ENCODE measurements at regions not wholly inside any gene's neighbourhood (a gene's known extent, or its start where the extent isn't known, plus 50 kb on each side); places are given as distances from the start of the nearest gene placed in this dataset.

DNA sequence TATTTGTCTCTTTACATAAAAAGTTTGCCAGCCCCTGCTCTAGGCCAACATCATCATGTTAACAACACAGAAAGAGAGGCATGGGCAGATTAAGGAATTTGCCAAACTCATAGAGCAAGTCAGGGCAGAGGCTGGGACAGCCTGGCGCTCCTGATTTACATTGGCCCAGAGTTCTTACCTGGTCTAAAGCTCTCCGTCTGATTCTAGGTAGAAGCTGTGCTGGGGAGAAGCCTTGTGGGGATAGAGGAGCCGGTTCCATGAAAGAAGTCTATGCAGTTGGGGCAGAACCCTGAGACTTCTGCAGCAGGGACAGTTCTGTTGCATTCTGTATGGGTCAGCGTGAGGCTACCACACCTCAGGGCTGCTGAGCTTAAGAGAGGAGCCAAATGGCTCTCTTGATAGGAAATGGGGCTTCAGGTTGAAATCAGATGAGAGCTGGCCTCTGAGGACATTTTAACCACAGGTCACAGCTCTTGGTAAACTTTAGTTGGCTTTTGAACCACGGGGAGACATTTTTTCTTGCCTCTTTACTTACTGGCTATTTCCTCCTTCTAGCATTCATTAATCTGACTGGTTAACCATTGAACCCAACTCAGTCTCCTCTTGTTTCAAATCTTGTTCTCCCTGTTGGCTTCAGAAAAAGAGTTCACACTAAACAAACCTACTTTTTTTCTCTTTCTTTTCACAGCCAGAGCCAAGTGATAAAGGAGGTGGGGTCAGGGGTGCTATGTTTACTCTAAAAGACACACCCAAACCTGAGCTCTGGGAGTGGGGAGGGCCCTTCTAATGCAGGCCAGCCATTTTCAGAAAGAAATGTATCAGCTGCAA lies 250.7 kb downstream of the OPA1 start:
- no peak overlapping the region for H3K14ac ChIP-seq (ENCODE audit: insufficient read length)
- H2BK120ac ChIP-seq (replicated peaks; ENCODE audit: low read depth, low read length): no peak overlapping the region
- ChIA-PET CTCF (ENCODE audit: partially characterized antibody) (interaction anchor here (1.1 to 1.7 kb wide), 2 partner anchors 63 to 426 kb away, joined by 3 to 4 read pairs; no protein-coding TSS in a partner anchor), POLR2A (ENCODE audit: partially characterized antibody) (no interaction called here)
- H3K27me3 ChIP-seq (replicated peaks in 1 of 4; ENCODE audit: control insufficient read depth in 3 of 4, extremely low read depth in 1 of 4, insufficient read depth in 3 of 4, low read length in 3 of 4): peaks cover 0 to 2% (median 0%) of the 10 kb centered on the region in 4 experiments; a peak in 2 of 7 replicates
- no peaks in the 10 kb centered on the region for H3K9me3 ChIP-seq (ENCODE audit: insufficient read depth in 2 of 2, low read depth in 1 of 2, low read length in 1 of 2)
- no peak overlapping the region for H3K4me3 ChIP-seq (ENCODE audit: extremely low read depth in 1 of 4, insufficient read depth in 2 of 4, low read depth in 3 of 4, low read length in 4 of 4)
- H2BK12ac ChIP-seq (ENCODE audit: low read depth, low read length): no peak overlapping the region; the same call in 1 of the 2 replicates
- H3K23me2 ChIP-seq (ENCODE audit: low read depth, low read length): no peaks in the 10 kb centered on the region
- no peak overlapping the region for H3K27ac ChIP-seq (ENCODE audit: low read depth, low read length)
- peaks cover 0 to 3% (median 1%) of the 10 kb centered on the region in 4 experiments; a peak in 3 of 7 replicates for H3K4me1 ChIP-seq (replicated peaks in 1 of 4; ENCODE audit: control insufficient read depth in 3 of 4, insufficient read depth in 4 of 4, low read length in 3 of 4)
- H4K5ac ChIP-seq (ENCODE audit: insufficient read length, low read depth, low read length): no peak overlapping the region
- no peak overlapping the region for H4K8ac ChIP-seq (ENCODE audit: extremely low read depth, insufficient read depth, low read length)
- no peak overlapping the region for H2BK5ac ChIP-seq (ENCODE audit: low read depth, low read length)
- no peaks in the 10 kb centered on the region for H4K20me1 ChIP-seq (replicated peaks in 1 of 2; ENCODE audit: control insufficient read depth in 1 of 2, insufficient read depth in 2 of 2, low read length in 2 of 2)
- H2BK20ac ChIP-seq (ENCODE audit: low read length): no peak overlapping the region
- H3K56ac ChIP-seq (replicated peaks; ENCODE audit: insufficient read length, low read depth, low read length): no peak overlapping the region
- no peak overlapping the region for H3K4me2 ChIP-seq (ENCODE audit: insufficient read depth in 1 of 2, low read depth in 2 of 2, low read length in 2 of 2)
- H2AK5ac ChIP-seq (ENCODE audit: low read depth, low read length): no peak overlapping the region
- no peaks in the 10 kb centered on the region for H3K79me2 ChIP-seq (ENCODE audit: control insufficient read depth in 1 of 2, insufficient read depth in 2 of 2, low read length in 2 of 2)
- H3K79me1 ChIP-seq (ENCODE audit: low read depth, low read length): no peaks in the 10 kb centered on the region
- DNase-seq (ENCODE audit: low read depth in 1 of 2, low spot score in 2 of 2): no peak
- no peak overlapping the region for H3K9ac ChIP-seq (replicated peaks in 1 of 4; ENCODE audit: extremely low read depth in 1 of 4, low read depth in 3 of 4, low read length in 3 of 4)
- no peak overlapping the region for H2AFZ ChIP-seq (ENCODE audit: low read length)
- H2BK15ac ChIP-seq (ENCODE audit: low read length): no peak overlapping the region
- no peak overlapping the region for H3K4ac ChIP-seq (replicated peaks; ENCODE audit: insufficient read length, low read depth, low read length)
- no peaks in the 10 kb centered on the region for H3K36me3 ChIP-seq (ENCODE audit: control insufficient read depth in 2 of 4, insufficient read depth in 4 of 4, low read length in 3 of 4)
- H3K18ac ChIP-seq (ENCODE audit: extremely low read depth, low read length): no peak overlapping the region
- no peak for FAIRE-seq
- WGBS, 2 experiments (ENCODE audit: extremely low coverage in 1 of 2, insufficient coverage in 1 of 2, insufficient read length in 1 of 2, insufficient replicate concordance in 2 of 2, low coverage in 1 of 2, low lambda C conversion rate in 2 of 2, missing lambda C conversion rate in 1 of 2): 87% methylated on average over 5 of the region's 5 CpGs; no CpG with 5 or more reads in 1 of the 2 experiments
- H3K23ac ChIP-seq (ENCODE audit: insufficient read length): no peak overlapping the region
- H4K91ac ChIP-seq (replicated peaks; ENCODE audit: insufficient read length, low read length): peak overlapping the region; percentile 20
- TF ChIP-seq SP2 (IDR thresholded peaks at IDR 0.05; ENCODE audit: low read length): no peak
- TF ChIP-seq CHD2 (IDR thresholded peaks at IDR 0.05; ENCODE audit: low read length): no peak
- no peak for TF ChIP-seq NRF1 (IDR thresholded peaks at IDR 0.05; ENCODE audit: low read depth, low read length)
- TF ChIP-seq YY1 (IDR thresholded peaks at IDR 0.05; ENCODE audit: low read depth, low read length): no peak
- TF ChIP-seq, protein P1, sequence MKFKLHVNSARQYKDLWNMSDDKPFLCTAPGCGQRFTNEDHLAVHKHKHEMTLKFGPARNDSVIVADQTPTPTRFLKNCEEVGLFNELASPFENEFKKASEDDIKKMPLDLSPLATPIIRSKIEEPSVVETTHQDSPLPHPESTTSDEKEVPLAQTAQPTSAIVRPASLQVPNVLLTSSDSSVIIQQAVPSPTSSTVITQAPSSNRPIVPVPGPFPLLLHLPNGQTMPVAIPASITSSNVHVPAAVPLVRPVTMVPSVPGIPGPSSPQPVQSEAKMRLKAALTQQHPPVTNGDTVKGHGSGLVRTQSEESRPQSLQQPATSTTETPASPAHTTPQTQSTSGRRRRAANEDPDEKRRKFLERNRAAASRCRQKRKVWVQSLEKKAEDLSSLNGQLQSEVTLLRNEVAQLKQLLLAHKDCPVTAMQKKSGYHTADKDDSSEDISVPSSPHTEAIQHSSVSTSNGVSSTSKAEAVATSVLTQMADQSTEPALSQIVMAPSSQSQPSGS (IDR thresholded peaks at IDR 0.05; ENCODE audit: low read length): no peak
- TF ChIP-seq RAD21 (IDR thresholded peaks at IDR 0.05 in 1 of 2, conservative IDR thresholded peaks at IDR 0.05 in 1 of 2; ENCODE audit: low read depth in 2 of 2, low read length in 2 of 2): no peak
- TF ChIP-seq EGR1 (IDR thresholded peaks at IDR 0.05; ENCODE audit: borderline replicate concordance, low read depth, low read length): no peak
- TF ChIP-seq, protein P2, sequence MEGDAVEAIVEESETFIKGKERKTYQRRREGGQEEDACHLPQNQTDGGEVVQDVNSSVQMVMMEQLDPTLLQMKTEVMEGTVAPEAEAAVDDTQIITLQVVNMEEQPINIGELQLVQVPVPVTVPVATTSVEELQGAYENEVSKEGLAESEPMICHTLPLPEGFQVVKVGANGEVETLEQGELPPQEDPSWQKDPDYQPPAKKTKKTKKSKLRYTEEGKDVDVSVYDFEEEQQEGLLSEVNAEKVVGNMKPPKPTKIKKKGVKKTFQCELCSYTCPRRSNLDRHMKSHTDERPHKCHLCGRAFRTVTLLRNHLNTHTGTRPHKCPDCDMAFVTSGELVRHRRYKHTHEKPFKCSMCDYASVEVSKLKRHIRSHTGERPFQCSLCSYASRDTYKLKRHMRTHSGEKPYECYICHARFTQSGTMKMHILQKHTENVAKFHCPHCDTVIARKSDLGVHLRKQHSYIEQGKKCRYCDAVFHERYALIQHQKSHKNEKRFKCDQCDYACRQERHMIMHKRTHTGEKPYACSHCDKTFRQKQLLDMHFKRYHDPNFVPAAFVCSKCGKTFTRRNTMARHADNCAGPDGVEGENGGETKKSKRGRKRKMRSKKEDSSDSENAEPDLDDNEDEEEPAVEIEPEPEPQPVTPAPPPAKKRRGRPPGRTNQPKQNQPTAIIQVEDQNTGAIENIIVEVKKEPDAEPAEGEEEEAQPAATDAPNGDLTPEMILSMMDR (IDR thresholded peaks at IDR 0.05; ENCODE audit: control extremely low read depth in 1 of 3, insufficient read depth in 1 of 3, low read depth in 1 of 3, low read length in 3 of 3): no peak

Data from H1 (cell line).